DND-41 (cell line): ENCODE measurements at regions not wholly inside any gene's neighbourhood (a gene's known extent, or its start where the extent isn't known, plus 50 kb on each side); places are given as distances from the start of the nearest gene placed in this dataset.
"Not testable (repeated sequence)": the region's sequence is repeated elsewhere in the genome, so short reads cannot be mapped to it uniquely, and the experiment has no call there.

ENCODE experiments used
- ATAC-seq: fragments of 200-7000 bp; cut with Tn5 transposase; 3 replicates; pipeline ENCODE4 v1.9.1; 2021; ENCODE audit warnings: low read depth; ENCODE audit not compliant: insufficient read depth
- DNase-seq: peaks from one replicate; pipeline ENCODE4 v3.0.0-alpha.2; 2020
- H2AFZ ChIP-seq: 2 replicates; pipeline ENCODE4 v1.6.0; 2012; ENCODE audit warnings: low read depth, low read length
- H3K27ac ChIP-seq: 2 replicates; pipeline ENCODE4 v1.5.1; 2012; ENCODE audit warnings: low read length, inconsistent platforms
- H3K27me3 ChIP-seq: fragments of 200-600 bp; sonication (generic); 2 replicates; pipeline ENCODE4 v1.6.0; 2012; ENCODE audit warnings: low read length, mild to moderate bottlenecking, inconsistent platforms; ENCODE audit not compliant: insufficient read depth, poor library complexity
- H3K36me3 ChIP-seq: 2 replicates; pipeline ENCODE4 v1.5.1; 2012; ENCODE audit warnings: low read length, inconsistent platforms; ENCODE audit not compliant: insufficient read depth
- H3K4me1 ChIP-seq: 2 replicates; pipeline ENCODE4 v1.5.1; 2012; ENCODE audit warnings: mild to moderate bottlenecking, low read length; ENCODE audit not compliant: insufficient read depth
- H3K4me2 ChIP-seq: 2 replicates; pipeline ENCODE4 v1.6.0; 2012; ENCODE audit warnings: mild to moderate bottlenecking, moderate library complexity, low read length, inconsistent platforms; ENCODE audit not compliant: insufficient read depth
- H3K4me3 ChIP-seq, 2 experiments: fragments of 200-600 bp in 1 of 2; shearing (Covaris generic) in 1 of 2; 2 replicates each; pipeline ENCODE4 v1.5.1; 2012 to 2016; ENCODE audit warnings: inconsistent platforms in 2 of 2, low read length in 2 of 2, mild to moderate bottlenecking in 2 of 2, low read depth in 1 of 2, moderate library complexity in 1 of 2
- H3K79me2 ChIP-seq: 2 replicates; pipeline ENCODE4 v1.6.0; 2012; ENCODE audit warnings: low read length, inconsistent platforms; ENCODE audit not compliant: insufficient read depth
- H3K9ac ChIP-seq: 2 replicates; pipeline ENCODE4 v1.6.0; 2012; ENCODE audit warnings: low read depth, mild to moderate bottlenecking, inconsistent platforms, low read length, moderate library complexity
- H3K9me3 ChIP-seq: 2 replicates; pipeline ENCODE4 v1.5.1; 2012; ENCODE audit warnings: low read length, moderate library complexity, mild to moderate bottlenecking, inconsistent platforms; ENCODE audit not compliant: insufficient read depth, severe bottlenecking
- H4K20me1 ChIP-seq: 2 replicates; pipeline ENCODE4 v1.6.0; 2012; ENCODE audit warnings: low read length; ENCODE audit not compliant: insufficient read depth
- EZH2 ChIP-seq: IDR thresholded peaks from 3 replicates; pipeline ENCODE4 v1.6.1; 2012; ENCODE audit warnings: borderline replicate concordance, low read depth, mild to moderate bottlenecking, moderate library complexity, low read length, inconsistent platforms; ENCODE audit not compliant: severe bottlenecking
- TF ChIP-seq, protein P1 (sequence below): IDR thresholded peaks from 2 replicates; pipeline ENCODE4 v1.5.1; 2012; ENCODE audit warnings: borderline replicate concordance, low read length, moderate library complexity, mild to moderate bottlenecking; ENCODE audit not compliant: poor library complexity, severe bottlenecking; ENCODE audit errors: extremely low read depth

DNA sequence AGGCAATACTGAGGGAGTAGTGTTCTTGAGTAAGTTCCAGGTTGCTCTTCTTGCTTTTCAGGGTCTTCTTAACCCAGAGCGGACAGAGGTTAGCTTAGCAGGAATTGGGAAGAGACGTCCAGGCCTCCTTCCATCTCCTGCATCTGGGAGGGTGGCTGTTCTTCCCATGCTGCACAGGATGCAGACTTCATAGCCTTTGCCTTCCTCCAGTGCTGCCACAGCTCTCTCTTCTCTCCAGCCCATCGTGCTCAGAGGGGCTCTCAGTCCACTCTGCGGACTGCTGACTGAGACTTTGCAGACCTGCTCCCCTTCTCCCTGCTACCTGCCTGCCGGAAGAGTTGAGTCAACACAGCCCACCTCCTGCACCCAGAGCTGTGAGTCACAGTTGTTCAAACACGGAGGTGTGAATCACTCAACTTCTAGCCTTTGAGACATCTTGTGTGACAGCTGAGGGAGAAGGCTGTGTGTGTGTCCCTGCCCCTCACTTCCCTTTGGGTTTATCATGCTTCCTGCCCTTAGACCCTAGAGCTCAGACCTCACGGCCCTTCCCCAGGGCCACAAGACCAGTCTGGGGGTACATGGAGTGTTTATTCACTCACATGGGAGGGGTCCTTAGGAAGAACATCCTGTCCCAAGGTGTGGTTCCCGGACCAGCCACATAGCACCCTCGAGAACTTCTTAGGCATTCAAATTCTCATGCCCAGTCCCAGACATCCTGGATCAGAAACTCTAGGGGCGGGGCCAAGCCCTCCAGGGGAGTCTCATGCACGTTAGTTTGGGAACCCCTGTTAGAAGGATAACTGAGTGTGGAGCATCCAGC lies 158.3 kb upstream of the CACNA1E start:
- Histone ChIP-seq H2AFZ (no peak overlapping the region), H4K20me1 (no peaks in the 10 kb centered on the region)
- ATAC-seq, result no peak

DNA sequence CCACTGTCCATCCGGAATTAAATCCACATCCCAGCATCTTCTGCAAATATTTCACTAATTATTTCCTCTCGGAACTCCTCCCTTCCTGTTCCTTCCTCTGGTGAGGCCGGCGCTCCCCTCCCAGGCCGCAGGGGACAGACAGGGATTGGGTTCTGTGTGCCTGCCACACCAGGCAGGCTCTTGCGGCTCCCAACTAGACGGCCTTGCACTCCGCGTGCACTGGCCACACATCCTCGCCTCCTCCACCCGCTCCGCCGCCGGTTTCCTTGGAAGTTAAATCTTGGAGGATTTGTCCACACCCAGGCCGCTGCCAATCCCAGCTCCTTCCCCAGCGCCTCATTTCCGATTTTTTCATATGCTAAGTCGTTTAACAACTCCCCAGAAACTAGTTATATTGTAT lies 157.6 kb upstream of the CACNA1E start:
- H3K9me3 ChIP-seq, result not testable (repeated sequence)

More for the DNA sequence above, 158.3 kb upstream of the CACNA1E start:
- no peaks in the 10 kb centered on the region for H3K79me2 ChIP-seq
- no peaks in the 10 kb centered on the region for H3K9me3 ChIP-seq
- TF ChIP-seq, protein P1, sequence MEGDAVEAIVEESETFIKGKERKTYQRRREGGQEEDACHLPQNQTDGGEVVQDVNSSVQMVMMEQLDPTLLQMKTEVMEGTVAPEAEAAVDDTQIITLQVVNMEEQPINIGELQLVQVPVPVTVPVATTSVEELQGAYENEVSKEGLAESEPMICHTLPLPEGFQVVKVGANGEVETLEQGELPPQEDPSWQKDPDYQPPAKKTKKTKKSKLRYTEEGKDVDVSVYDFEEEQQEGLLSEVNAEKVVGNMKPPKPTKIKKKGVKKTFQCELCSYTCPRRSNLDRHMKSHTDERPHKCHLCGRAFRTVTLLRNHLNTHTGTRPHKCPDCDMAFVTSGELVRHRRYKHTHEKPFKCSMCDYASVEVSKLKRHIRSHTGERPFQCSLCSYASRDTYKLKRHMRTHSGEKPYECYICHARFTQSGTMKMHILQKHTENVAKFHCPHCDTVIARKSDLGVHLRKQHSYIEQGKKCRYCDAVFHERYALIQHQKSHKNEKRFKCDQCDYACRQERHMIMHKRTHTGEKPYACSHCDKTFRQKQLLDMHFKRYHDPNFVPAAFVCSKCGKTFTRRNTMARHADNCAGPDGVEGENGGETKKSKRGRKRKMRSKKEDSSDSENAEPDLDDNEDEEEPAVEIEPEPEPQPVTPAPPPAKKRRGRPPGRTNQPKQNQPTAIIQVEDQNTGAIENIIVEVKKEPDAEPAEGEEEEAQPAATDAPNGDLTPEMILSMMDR, result no peak
- no peak for TF ChIP-seq EZH2
- H3K4me1 ChIP-seq, result no peaks in the 10 kb centered on the region
- no peaks in the 10 kb centered on the region for H3K36me3 ChIP-seq
- no peak overlapping the region for H3K27ac ChIP-seq
- H3K27me3 ChIP-seq, result peaks cover 34% of the 10 kb centered on the region
- DNase-seq, result no peak
- no peak overlapping the region for H3K4me3 ChIP-seq
- H3K4me2 ChIP-seq, result no peak overlapping the region
- no peak overlapping the region for H3K9ac ChIP-seq

DNA sequence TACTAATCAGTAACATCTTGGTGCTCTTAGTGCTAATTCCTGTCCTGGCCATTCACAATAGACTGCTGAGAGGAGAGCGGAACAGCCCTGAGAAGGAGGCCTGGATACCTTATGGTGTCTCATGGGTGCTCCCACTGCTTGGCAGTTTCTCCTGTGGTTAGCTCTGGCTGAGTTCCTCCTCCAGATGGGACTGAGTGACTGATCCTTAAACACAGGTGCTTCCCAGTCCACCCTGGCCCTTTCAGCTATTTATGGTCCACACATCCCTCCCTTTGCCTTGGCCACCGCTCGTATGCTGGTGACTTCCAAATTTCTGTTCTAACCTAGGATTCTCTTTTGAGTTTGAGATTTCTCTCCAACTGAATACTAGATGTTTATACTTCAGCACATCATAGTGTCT lies 157.0 kb upstream of the CACNA1E start:
- peaks cover 24% of the 10 kb centered on the region for H3K27me3 ChIP-seq
- H2AFZ ChIP-seq, result no peak overlapping the region
- DNase-seq, result no peak
- H3K9me3 ChIP-seq, result no peaks in the 10 kb centered on the region
- no peak overlapping the region for H3K27ac ChIP-seq
- H4K20me1 ChIP-seq, result no peaks in the 10 kb centered on the region
- no peak overlapping the region for H3K4me2 ChIP-seq
- no peaks in the 10 kb centered on the region for H3K36me3 ChIP-seq
- TF ChIP-seq, protein P1, result no peak
- no peak for TF ChIP-seq EZH2
- no peak overlapping the region for H3K9ac ChIP-seq
- H3K4me3 ChIP-seq, result no peak overlapping the region
- ATAC-seq, result no peak
- H3K79me2 ChIP-seq, result no peaks in the 10 kb centered on the region
- no peaks in the 10 kb centered on the region for H3K4me1 ChIP-seq

More for the DNA sequence above, 157.6 kb upstream of the CACNA1E start:
- H2AFZ ChIP-seq, H3K4me2 ChIP-seq, ATAC-seq, H4K20me1 ChIP-seq, H3K27ac ChIP-seq, H3K4me1 ChIP-seq, H3K79me2 ChIP-seq, H3K9ac ChIP-seq, H3K36me3 ChIP-seq, DNase-seq, H3K4me3 ChIP-seq: not testable (repeated sequence)
- peaks cover 29% of the 10 kb centered on the region for H3K27me3 ChIP-seq

DNA sequence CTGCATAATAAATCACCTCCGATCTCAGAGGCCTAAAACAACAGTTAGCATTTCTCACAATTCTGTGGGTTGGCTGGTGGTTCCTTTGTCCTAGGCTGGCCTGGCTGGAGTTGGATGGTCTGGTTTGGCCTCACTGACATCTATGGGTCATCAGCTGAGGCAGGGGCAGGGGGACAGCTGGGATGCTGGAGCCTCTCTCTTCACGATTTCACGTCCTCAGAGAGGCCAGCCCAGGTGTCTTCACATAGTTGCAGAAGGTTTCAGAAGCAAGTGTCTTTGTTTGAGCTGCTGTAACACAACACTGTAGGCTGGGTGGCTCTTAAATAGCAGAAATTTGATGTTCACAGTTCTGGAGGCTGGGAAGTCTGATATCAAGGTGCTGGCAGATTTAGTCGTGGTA lies 155.5 kb upstream of the CACNA1E start:
- H4K20me1 ChIP-seq, result no peaks in the 10 kb centered on the region
- no peak overlapping the region for H3K4me2 ChIP-seq
- H3K36me3 ChIP-seq, result no peaks in the 10 kb centered on the region
- no peak overlapping the region for H3K4me3 ChIP-seq
- H3K4me1 ChIP-seq, result no peaks in the 10 kb centered on the region
- no peak overlapping the region for H2AFZ ChIP-seq
- H3K27me3 ChIP-seq, result peaks cover 10% of the 10 kb centered on the region
- H3K79me2 ChIP-seq, result no peaks in the 10 kb centered on the region
- H3K9ac ChIP-seq, result no peak overlapping the region
- no peak for TF ChIP-seq EZH2
- TF ChIP-seq, protein P1, result no peak
- no peak overlapping the region for H3K27ac ChIP-seq
- no peaks in the 10 kb centered on the region for H3K9me3 ChIP-seq
- DNase-seq, result no peak
- ATAC-seq, result no peak
